PC-9 (cell line): ENCODE measurements at regions not wholly inside any gene's neighbourhood (a gene's known extent, or its start where the extent isn't known, plus 50 kb on each side); places are given as distances from the start of the nearest gene placed in this dataset.

Experiments used
- BruUV-seq: library from RNA; stranded (reverse); fragments of 400-500 nt; replicated peaks from 2 replicates; lab custom pipeline; 2021; lab: Mats Ljungman, UMichigan
- CTCF ChIA-PET: fragments of 300-600 bp; sonication (Branson Sonifier 250); formaldehyde crosslinking; loops from one replicate; lab custom pipeline; 2022; ENCODE audit warnings: antibody characterized with exemption; lab: Charles Lee
- POLR2A ChIA-PET: fragments of 300-600 bp; sonication (Branson Sonifier 250); formaldehyde crosslinking; loops from one replicate; lab custom pipeline; 2022; ENCODE audit warnings: antibody characterized with exemption; ENCODE audit not compliant: unreplicated experiment; lab: Charles Lee
- DNase-seq, 2 experiments: peaks; one replicate each; pipeline versions ENCODE4 v3.0.0 to v3.0.0-alpha.2; 2015 to 2022; ENCODE audit warnings: mixed read lengths in 1 of 2
- H2AFZ ChIP-seq: fragments of 200-600 bp; sonication (generic); 2 replicates; pipeline ENCODE4 v1.8.1; 2017; ENCODE audit warnings: antibody characterized with exemption
- H3F3A ChIP-seq: fragments of 200-600 bp; sonication (generic); 2 replicates; pipeline ENCODE4 v1.8.1; 2017; ENCODE audit warnings: antibody characterized with exemption, mild to moderate bottlenecking, low read depth; ENCODE audit not compliant: insufficient read depth
- H3K27ac ChIP-seq: fragments of 200-600 bp; sonication (generic); 2 replicates; pipeline ENCODE4 v1.6.1; 2016; ENCODE audit warnings: mixed run types
- H3K27me3 ChIP-seq: fragments of 200-600 bp; sonication (generic); 2 replicates; pipeline ENCODE4 v1.6.1; 2016; ENCODE audit warnings: low read depth, mixed run types; ENCODE audit not compliant: insufficient read depth
- H3K36me3 ChIP-seq: fragments of 200-600 bp; sonication (generic); 2 replicates; pipeline ENCODE4 v1.6.1; 2016; ENCODE audit warnings: low read depth, mixed run types
- H3K4me1 ChIP-seq: fragments of 200-600 bp; sonication (generic); replicated peaks from 2 replicates; pipeline ENCODE4 v1.6.1; 2016; ENCODE audit warnings: mixed run types; ENCODE audit not compliant: insufficient read depth
- H3K4me2 ChIP-seq: fragments of 200-600 bp; sonication (generic); 2 replicates; pipeline ENCODE4 v1.6.1; 2017; ENCODE audit warnings: mixed run types
- H3K4me3 ChIP-seq: fragments of 200-600 bp; sonication (generic); 2 replicates; pipeline ENCODE4 v1.6.1; 2016; ENCODE audit warnings: mixed run types
- H3K79me2 ChIP-seq: fragments of 200-600 bp; sonication (generic); 2 replicates; pipeline ENCODE4 v1.6.1; 2017; ENCODE audit warnings: low read depth, mixed run types
- H3K9me2 ChIP-seq: fragments of 200-600 bp; sonication (generic); 2 replicates; pipeline ENCODE4 v1.8.1; 2017; ENCODE audit warnings: mild to moderate bottlenecking; ENCODE audit not compliant: insufficient read depth
- H3K9me3 ChIP-seq: fragments of 200-600 bp; sonication (generic); 2 replicates; pipeline ENCODE4 v1.8.1; 2016; ENCODE audit warnings: low read depth; ENCODE audit not compliant: insufficient read depth
- H4K20me1 ChIP-seq: fragments of 200-600 bp; sonication (generic); 2 replicates; pipeline ENCODE4 v1.8.1; 2017; ENCODE audit not compliant: insufficient read depth
- CTCF ChIP-seq: fragments of 200-600 bp; sonication (generic); conservative IDR thresholded peaks from 2 replicates; pipeline ENCODE4 v1.6.1; 2017; ENCODE audit warnings: mixed run types, antibody characterized with exemption, mild to moderate bottlenecking, moderate library complexity
- EZH2 ChIP-seq: fragments of 200-600 bp; sonication (generic); IDR thresholded peaks from 2 replicates; pipeline ENCODE4 v1.8.0; 2017; ENCODE audit warnings: antibody characterized with exemption, low read depth
- intact Hi-C: fragments of 100-400 bp; cut with micrococcal nuclease; formaldehyde crosslinking; loops from one replicate; pipeline ENCODE4 v1.10.0; 2022; ENCODE audit not compliant: unreplicated experiment

- POLR2A ChIA-PET, result no interaction called here
- CTCF ChIA-PET, result no interaction called here
- Histone ChIP-seq H3K4me1 (no peaks in the 10 kb centered on the region), H3K36me3 (no peaks in the 10 kb centered on the region), H3K79me2 (no peaks in the 10 kb centered on the region), H4K20me1 (no peaks in the 10 kb centered on the region), H3K27ac (no peak overlapping the region), H2AFZ (no peak overlapping the region), H3K9me3 (no peaks in the 10 kb centered on the region; the same call in 1 of the 2 replicates), H3K27me3 (0 out of 2 replicates have a peak, but pooled peaks cover under 1% of the 10 kb centered on the region), H3K9me2 (no peaks in the 10 kb centered on the region), H3F3A (no peaks in the 10 kb centered on the region), H3K4me2 (no peak overlapping the region), H3K4me3 (no peak overlapping the region)
- no TSS peak for BruUV-seq
- intact Hi-C loops, result no loop called here
- TF ChIP-seq CTCF (no peak), EZH2 (no peak)
- DNase-seq, result no peak
Observed at GRCh38 chr6:19997104-19997503, 159.9 kb downstream of the ID4 start.

GRCh38 chr6:19998541-19998940 lies 161.4 kb downstream of the ID4 start:
- intact Hi-C loops, result no loop called here

GRCh38 chr6:19999319-20000191 lies 162.4 kb downstream of the ID4 start:
- H3K27me3 ChIP-seq, result no peaks in the 10 kb centered on the region
- TF ChIP-seq CTCF (no peak), EZH2 (no peak)
- H3K9me2 ChIP-seq, result no peaks in the 10 kb centered on the region
- no peak overlapping the region for H3K4me2 ChIP-seq
- ChIA-PET POLR2A (no interaction called here), CTCF (no interaction called here)
- BruUV-seq, result no TSS peak
- H3K4me3 ChIP-seq, result no peak overlapping the region
- no peaks in the 10 kb centered on the region for H3K79me2 ChIP-seq
- H3F3A ChIP-seq, result no peaks in the 10 kb centered on the region
- no peaks in the 10 kb centered on the region for H4K20me1 ChIP-seq
- H3K9me3 ChIP-seq, result no peaks in the 10 kb centered on the region; the same call in 1 of the 2 replicates
- peak in 1 of 2 experiments; percentile 37 for DNase-seq
- H2AFZ ChIP-seq, result no peak overlapping the region
- no peaks in the 10 kb centered on the region for H3K4me1 ChIP-seq
- H3K36me3 ChIP-seq, result no peaks in the 10 kb centered on the region
- intact Hi-C loops, result loop anchor here (10.0 kb wide), 1 partner anchor 1315 kb away; no protein-coding TSS in a partner anchor
- no peak overlapping the region for H3K27ac ChIP-seq

More at GRCh38 chr6:19998541-19998940, 161.4 kb downstream of the ID4 start:
- no TSS peak for BruUV-seq
- H3K4me3 ChIP-seq, result no peak overlapping the region
- H2AFZ ChIP-seq, result no peak overlapping the region
- H3K9me2 ChIP-seq, result no peaks in the 10 kb centered on the region
- H4K20me1 ChIP-seq, result no peaks in the 10 kb centered on the region
- H3K79me2 ChIP-seq, result no peaks in the 10 kb centered on the region
- H3K9me3 ChIP-seq, result no peaks in the 10 kb centered on the region; the same call in 1 of the 2 replicates
- H3F3A ChIP-seq, result no peaks in the 10 kb centered on the region
- no peaks in the 10 kb centered on the region for H3K27me3 ChIP-seq
- no peak for TF ChIP-seq EZH2
- no peak for TF ChIP-seq CTCF
- H3K36me3 ChIP-seq, result no peaks in the 10 kb centered on the region
- no peaks in the 10 kb centered on the region for H3K4me1 ChIP-seq
- ChIA-PET POLR2A (no interaction called here), CTCF (no interaction called here)
- no peak for DNase-seq
- H3K27ac ChIP-seq, result no peak overlapping the region
- H3K4me2 ChIP-seq, result no peak overlapping the region
